Vagina (tissue), 2 donors: ENCODE measurements at regions not wholly inside any gene's neighbourhood (a gene's known extent, or its start where the extent isn't known, plus 50 kb on each side); places are given as distances from the start of the nearest gene placed in this dataset.
A peak's percentile ranks its signal among the peaks of the same experiment; 100 is the strongest.

Experiments
- DNase-seq, 2 donors: peaks; one replicate each; pipeline ENCODE4 v3.0.0-alpha.2; 2017; ENCODE audit errors: extremely low spot score in 2 of 2
- H3K27ac ChIP-seq: fragments of 200-600 bp; sonication (generic); one replicate; pipeline ENCODE4 v1.5.1; 2019
- H3K27me3 ChIP-seq: fragments of 200-600 bp; sonication (generic); one replicate; pipeline ENCODE4 v1.5.1; 2019
- H3K36me3 ChIP-seq, 2 donors: fragments of 200-600 bp; sonication (generic); one replicate each; pipeline ENCODE4 v1.5.1; 2017 to 2019
- H3K4me1 ChIP-seq: fragments of 200-600 bp; sonication (generic); one replicate; pipeline ENCODE4 v1.5.1; 2019
- H3K4me3 ChIP-seq, 2 donors: fragments of 200-600 bp; sonication (generic); 1 replicate in 1 of 2; 2 replicates in 1 of 2; pipeline ENCODE4 v1.5.1; 2016 to 2019
- H3K9me3 ChIP-seq: fragments of 200-600 bp; sonication (generic); one replicate; pipeline ENCODE4 v1.5.1; 2019
- CTCF ChIP-seq, 3 experiments: fragments of 450-650 bp in 2 of 3; fragments of 200-600 bp in 1 of 3; sonication (generic) in 1 of 3; IDR thresholded peaks; one replicate each; pipeline ENCODE4 v1.5.1; 2017 to 2019; ENCODE audit warnings: antibody characterized with exemption in 3 of 3, mild to moderate bottlenecking in 2 of 3, moderate library complexity in 2 of 3
- POLR2A ChIP-seq, 2 donors: fragments of 450-650 bp; IDR thresholded peaks; one replicate each; pipeline ENCODE4 v1.6.1; 2017; ENCODE audit warnings: antibody characterized with exemption in 2 of 2, mild to moderate bottlenecking in 2 of 2, moderate library complexity in 2 of 2
- POLR2AphosphoS5 ChIP-seq, 2 donors: sonication (generic); formaldehyde crosslinking; IDR thresholded peaks; one replicate each; pipeline ENCODE4 v1.9.0; 2017; ENCODE audit warnings: antibody characterized with exemption in 2 of 2, mild to moderate bottlenecking in 2 of 2, low read depth in 1 of 2; ENCODE audit not compliant: insufficient read depth in 1 of 2
- intact Hi-C: fragments of 100-400 bp; cut with DNase I; formaldehyde crosslinking; loops from one replicate; pipeline ENCODE4 v1.15.1; 2023

- no peak for TF ChIP-seq POLR2AphosphoS5 (IDR thresholded peaks at IDR 0.05; ENCODE audit: insufficient read depth in 1 of 2, low read depth in 1 of 2)
- TF ChIP-seq CTCF (IDR thresholded peaks at IDR 0.05) = no peak
- no peak for TF ChIP-seq POLR2A (IDR thresholded peaks at IDR 0.05)
- Histone ChIP-seq H3K27ac (no peak overlapping the region), H3K4me3 (no peak overlapping the region), H3K36me3 (no peaks in the 10 kb centered on the region), H3K4me1 (no peaks in the 10 kb centered on the region), H3K27me3 (no peaks in the 10 kb centered on the region), H3K9me3 (no peaks in the 10 kb centered on the region)
- no peak for DNase-seq
- intact Hi-C loops = no loop called here
Observed at GRCh38 chr5:114089259-114089658, 272.6 kb upstream of the KCNN2 start.

- H3K36me3 ChIP-seq = no peaks in the 10 kb centered on the region
- H3K27me3 ChIP-seq = no peaks in the 10 kb centered on the region
- H3K9me3 ChIP-seq = no peaks in the 10 kb centered on the region
- no peak overlapping the region for H3K27ac ChIP-seq
- TF ChIP-seq CTCF (IDR thresholded peaks at IDR 0.05) = no peak
- no peak for TF ChIP-seq POLR2AphosphoS5 (IDR thresholded peaks at IDR 0.05; ENCODE audit: insufficient read depth in 1 of 2, low read depth in 1 of 2)
- TF ChIP-seq POLR2A (IDR thresholded peaks at IDR 0.05) = no peak
- intact Hi-C loops = no loop called here
- no peak overlapping the region for H3K4me3 ChIP-seq
- DNase-seq = no peak
- H3K4me1 ChIP-seq = no peaks in the 10 kb centered on the region
Observed at GRCh38 chr5:114097570-114097969, 264.3 kb upstream of the KCNN2 start.

- no peak for TF ChIP-seq CTCF (IDR thresholded peaks at IDR 0.05)
- no peak for TF ChIP-seq POLR2AphosphoS5 (IDR thresholded peaks at IDR 0.05; ENCODE audit: insufficient read depth in 1 of 2, low read depth in 1 of 2)
- TF ChIP-seq POLR2A (IDR thresholded peaks at IDR 0.05) = no peak
- Histone ChIP-seq H3K27ac (no peak overlapping the region), H3K4me1 (no peaks in the 10 kb centered on the region), H3K36me3 (no peaks in the 10 kb centered on the region), H3K9me3 (no peaks in the 10 kb centered on the region), H3K4me3 (no peak overlapping the region), H3K27me3 (no peaks in the 10 kb centered on the region)
- intact Hi-C loops = no loop called here
- DNase-seq = no peak
Observed at GRCh38 chr5:114099161-114099560, 262.7 kb upstream of the KCNN2 start.

GRCh38 chr5:114101153-114101552 lies 260.7 kb upstream of the KCNN2 start:
- H3K4me3 ChIP-seq = no peak overlapping the region
- H3K4me1 ChIP-seq = no peaks in the 10 kb centered on the region
- TF ChIP-seq CTCF (IDR thresholded peaks at IDR 0.05) (peak in 1 of 3 experiments; percentile 9), POLR2AphosphoS5 (IDR thresholded peaks at IDR 0.05; ENCODE audit: insufficient read depth in 1 of 2, low read depth in 1 of 2) (no peak), POLR2A (IDR thresholded peaks at IDR 0.05) (no peak)
- intact Hi-C loops = no loop called here
- H3K9me3 ChIP-seq = no peaks in the 10 kb centered on the region
- no peaks in the 10 kb centered on the region for H3K36me3 ChIP-seq
- H3K27me3 ChIP-seq = no peaks in the 10 kb centered on the region
- no peak for DNase-seq
- no peak overlapping the region for H3K27ac ChIP-seq

- H3K27me3 ChIP-seq = no peaks in the 10 kb centered on the region
- intact Hi-C loops = no loop called here
- H3K4me3 ChIP-seq = no peak overlapping the region
- no peak for TF ChIP-seq CTCF (IDR thresholded peaks at IDR 0.05)
- no peak overlapping the region for H3K27ac ChIP-seq
- H3K4me1 ChIP-seq = no peaks in the 10 kb centered on the region
- DNase-seq = no peak
- no peaks in the 10 kb centered on the region for H3K36me3 ChIP-seq
- H3K9me3 ChIP-seq = no peaks in the 10 kb centered on the region
Observed at GRCh38 chr5:114113604-114114003, 248.3 kb upstream of the KCNN2 start.
